Heart right ventricle (tissue), 16 donors: ENCODE measurements at regions not wholly inside any gene's neighbourhood (a gene's known extent, or its start where the extent isn't known, plus 50 kb on each side); places are given as distances from the start of the nearest gene placed in this dataset.

Source experiments
- ATAC-seq, 8 donors: fragments of 200-7000 bp; cut with Tn5 transposase; one replicate each; pipeline ENCODE4 v1.9.1; 2020; ENCODE audit warnings: mild to moderate bottlenecking in 8 of 8, moderate library complexity in 8 of 8, moderate number of reproducible peaks in 1 of 8
- DNase-seq, 2 donors: peaks; one replicate each; pipeline ENCODE4 v3.0.0-alpha.2; 2020
- H3K27ac ChIP-seq, 10 donors: fragments of 200-600 bp; sonication (generic) in 2 of 10; one replicate each; pipeline versions ENCODE4 v1.5.0 to v1.8.0; 2020 to 2022; ENCODE audit warnings: mild to moderate bottlenecking in 3 of 10
- H3K27me3 ChIP-seq, 7 donors: fragments of 200-600 bp; one replicate each; pipeline ENCODE4 v1.8.0; 2021 to 2022; ENCODE audit warnings: mild to moderate bottlenecking in 2 of 7
- H3K36me3 ChIP-seq, 9 donors: fragments of 200-600 bp; sonication (generic) in 1 of 9; one replicate each; pipeline versions ENCODE4 v1.5.0 to v1.8.0; 2020 to 2022; ENCODE audit warnings: mild to moderate bottlenecking in 2 of 9
- H3K4me1 ChIP-seq, 9 donors: fragments of 200-600 bp; sonication (generic) in 1 of 9; one replicate each; pipeline versions ENCODE4 v1.5.0 to v1.8.0; 2020 to 2022; ENCODE audit warnings: mild to moderate bottlenecking in 4 of 9
- H3K4me3 ChIP-seq, 10 donors: fragments of 200-600 bp; sonication (generic) in 2 of 10; one replicate each; pipeline versions ENCODE4 v1.5.0 to v1.8.0; 2020 to 2022; ENCODE audit warnings: mild to moderate bottlenecking in 7 of 10, moderate library complexity in 2 of 10
- H3K9me3 ChIP-seq, 11 donors: fragments of 200-600 bp in 10 of 11; sonication (generic) in 2 of 11; one replicate each; pipeline versions ENCODE4 v1.5.0 to v1.8.0; 2013 to 2022; ENCODE audit warnings: mild to moderate bottlenecking in 2 of 11, control low read depth in 1 of 11, moderate library complexity in 1 of 11
- CTCF ChIP-seq, 9 donors: fragments of 200-600 bp; sonication (generic) in 2 of 9; IDR thresholded peaks; one replicate each; pipeline versions ENCODE4 v1.5.0 to v1.8.0; 2021 to 2022; ENCODE audit warnings: antibody characterized with exemption in 9 of 9, mild to moderate bottlenecking in 5 of 9, moderate library complexity in 1 of 9
- WGBS, 2 donors: extraction: QIAGEN DNeasy Blood & Tissue Kit; methylation state at CpG; one replicate each; pipeline ENCODE4 v1.1.7; 2013; ENCODE audit warnings: inconsistent platforms in 1 of 2; 5-methylcytosine and 5-hydroxymethylcytosine counted together
- intact Hi-C, 10 donors: fragments of 100-400 bp; cut with DNase I; formaldehyde crosslinking; loops; one replicate each; pipeline versions ENCODE4 v1.11.1 to v1.14.2; 2022
- donor health status: Arrhythmogenic right ventricular cardiomyopathy.
- donor health status: ischemic (EF 13 %, LVEDD 7.1; RV severe dilation, severe dysfunction).
- donor health status: healthy with polysubstance abuse.
- donor health status: DM: no; HTN: yes; CAD: no.
- donor health status: DM: no; HTN: no; CAD: no.
- donor health status: ischemic (EF 25% LVEDD 6.9; RV normal size, moderate dysfunction).
- donor health status: ischemic (EF 25% LVEDD 5.7; RV mildly dilated, moderate dysfunction).
- donor health status: healthy.
- donor health status: DM: yes; HTN: yes; CAD: no.
- donor health status: Ischemic cardiomyopathy.
- donor health status: ischemic (EF 35%, LVEDD 5.7; RV mildly dilated, moderate dysfunction).
- donor health status: nonischemic (EF 11% LVEDD 7.7; RV severe dilation, severe dysfunction).
- donor health status: DM: yes; HTN: yes; CAD: no.
- donor health status: PGD.
- donor health status: ischemic (EF 29% LVEDD 5.4; RV normal size, mild dysfunction).
- donor health status: nonischemic (EF 23%, LVEDD 6.1; RV moderate dilation, normal function).

GRCh38 chrX:114251575-114251974, 332.3 kb upstream of the HTR2C start:
- Histone ChIP-seq H3K27ac (no peak overlapping the region), H3K4me3 (no peak overlapping the region), H3K36me3 (no peaks in the 10 kb centered on the region), H3K4me1 (no peaks in the 10 kb centered on the region), H3K27me3 (peaks cover 0 to 29% (median 0%) of the 10 kb centered on the region in 7 donors), H3K9me3 (no peaks in the 10 kb centered on the region)
- ATAC-seq (no peak), DNase-seq (no peak)
- 74 to 82% methylated on average over 1 of the region's 1 CpG for WGBS, 2 donors
- no peak for TF ChIP-seq CTCF (IDR thresholded peaks at IDR 0.05)
- intact Hi-C loops = no loop called here

- ATAC-seq (no peak), DNase-seq (no peak)
- 85 to 94% methylated on average over 2 of the region's 2 CpGs for WGBS, 2 donors
- Histone ChIP-seq H3K4me1 (no peaks in the 10 kb centered on the region), H3K27me3 (peaks cover 0 to 26% (median 0%) of the 10 kb centered on the region in 7 donors), H3K4me3 (no peak overlapping the region), H3K27ac (no peak overlapping the region), H3K36me3 (no peaks in the 10 kb centered on the region), H3K9me3 (no peaks in the 10 kb centered on the region)
- intact Hi-C loops = no loop called here
- TF ChIP-seq CTCF (IDR thresholded peaks at IDR 0.05) = no peak
Measured at GRCh38 chrX:114221445-114221844, 362.4 kb upstream of the HTR2C start.

- Histone ChIP-seq H3K4me1 (no peaks in the 10 kb centered on the region), H3K27ac (no peak overlapping the region), H3K4me3 (no peak overlapping the region), H3K9me3 (no peaks in the 10 kb centered on the region), H3K36me3 (no peaks in the 10 kb centered on the region), H3K27me3 (peaks cover 0 to 14% (median 0%) of the 10 kb centered on the region in 7 donors)
- DNase-seq (no peak), ATAC-seq (no peak)
- no peak for TF ChIP-seq CTCF (IDR thresholded peaks at IDR 0.05)
- intact Hi-C loops = no loop called here
- 98 to 100% methylated on average over 3 of the region's 3 CpGs for WGBS, 2 donors
Measured at GRCh38 chrX:114210879-114211278, 373.0 kb upstream of the HTR2C start.

- WGBS, 2 donors = 60 to 66% methylated on average over 4 of the region's 4 CpGs
- peaks cover 0 to 13% (median 0%) of the 10 kb centered on the region in 7 donors for H3K27me3 ChIP-seq
- H3K4me1 ChIP-seq = no peaks in the 10 kb centered on the region
- TF ChIP-seq CTCF (IDR thresholded peaks at IDR 0.05) = no peak
- no peak overlapping the region for H3K4me3 ChIP-seq
- DNase-seq = no peak
- no peaks in the 10 kb centered on the region for H3K9me3 ChIP-seq
- intact Hi-C loops = no loop called here
- H3K36me3 ChIP-seq = no peaks in the 10 kb centered on the region
- no peak overlapping the region for H3K27ac ChIP-seq
- ATAC-seq = no peak
Measured at GRCh38 chrX:114201622-114202021, 382.3 kb upstream of the HTR2C start.
